Head of caudate nucleus (tissue), 42 donors: ENCODE measurements at regions not wholly inside any gene's neighbourhood (a gene's known extent, or its start where the extent isn't known, plus 50 kb on each side); places are given as distances from the start of the nearest gene placed in this dataset.

ENCODE experiments used
- DNase-seq, 42 donors: peaks; one replicate each; pipeline versions ENCODE4 v3.0.0 to v3.0.0-alpha.2; 2020 to 2021; ENCODE audit warnings: mixed read lengths in 7 of 42
- intact Hi-C: fragments of 100-400 bp; cut with DNase I; formaldehyde crosslinking; loops from one replicate; pipeline ENCODE4 v1.15.0; 2022

DNA sequence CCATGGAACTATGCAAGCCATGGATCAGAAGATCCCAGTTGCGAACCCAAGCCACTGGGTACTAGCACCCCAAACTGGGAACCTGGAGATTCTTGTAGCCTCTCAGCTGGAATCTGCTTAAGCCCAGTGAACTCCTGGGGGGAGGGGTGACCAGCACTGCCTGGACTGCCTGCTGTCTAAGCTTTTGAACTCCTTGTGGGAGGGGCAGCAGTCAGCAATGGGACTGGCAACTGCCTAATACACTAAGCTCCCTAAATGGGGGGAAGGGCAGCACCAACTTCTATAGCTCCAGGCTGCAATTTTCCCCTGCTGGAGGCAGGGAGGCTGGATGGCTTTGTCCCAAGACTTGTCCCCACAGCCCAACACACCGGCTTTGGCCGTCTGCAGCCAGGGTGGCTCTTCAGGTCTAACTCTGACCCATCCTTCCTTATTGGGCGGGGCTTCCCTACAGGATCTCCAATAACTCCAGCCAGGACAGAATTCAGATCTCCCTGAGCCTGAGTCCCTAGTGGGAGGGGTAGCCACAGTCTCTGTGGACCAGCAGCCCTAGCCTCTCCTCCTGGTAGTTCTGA is 485.1 kb downstream of the SOX5 start:
- no peak for DNase-seq
- intact Hi-C loops = no loop called here

GRCh38 chr12:23472329-23472971 is 477.0 kb downstream of the SOX5 start:
- DNase-seq = no peak
- intact Hi-C loops = no loop called here

DNA sequence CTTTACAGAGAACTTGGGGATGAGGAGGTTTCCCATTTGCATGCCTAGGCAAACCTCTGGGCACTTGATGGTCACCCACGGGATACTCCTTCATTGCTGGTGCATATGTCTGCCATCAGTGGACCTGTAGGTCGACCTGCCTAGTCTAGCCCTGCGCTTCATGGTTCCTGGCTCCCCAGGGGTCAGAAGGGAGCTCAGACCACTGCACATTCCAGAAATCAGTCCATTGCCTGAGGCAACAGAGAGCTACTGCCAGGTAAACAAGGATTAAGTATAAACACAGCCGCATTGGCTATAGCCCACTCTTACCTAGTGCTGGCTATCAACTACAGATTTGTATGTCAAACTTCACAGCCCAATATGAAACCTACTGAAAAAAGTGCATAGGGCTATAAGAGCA is 476.4 kb downstream of the SOX5 start:
- no peak for DNase-seq
- intact Hi-C loops = no loop called here

DNA sequence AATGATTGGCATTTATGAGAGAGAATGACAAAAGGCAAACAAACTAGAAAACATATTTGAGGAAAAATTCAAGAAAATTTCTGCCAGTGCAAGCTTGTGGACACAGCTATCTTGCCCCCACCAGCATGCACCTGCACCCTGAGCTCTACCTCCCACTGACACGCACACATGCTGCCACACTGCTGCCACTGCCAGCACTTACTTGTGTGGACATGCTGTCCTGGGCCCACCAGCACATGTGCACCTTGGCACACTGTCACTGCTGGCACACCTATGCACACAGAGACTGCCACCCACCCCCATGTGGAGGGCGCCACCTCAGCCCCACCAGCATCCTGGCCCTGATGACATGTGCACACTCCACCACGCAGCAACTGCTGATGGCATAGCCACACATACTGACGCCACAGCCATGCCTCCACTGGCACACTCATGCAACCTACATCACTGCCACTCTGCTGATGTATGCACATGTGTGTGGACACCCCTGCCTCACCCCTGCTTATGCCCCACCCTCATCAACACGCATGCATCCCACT is 475.0 kb downstream of the SOX5 start:
- intact Hi-C loops = no loop called here
- no peak for DNase-seq
